Liver (tissue), 6 donors: ENCODE measurements at regions not wholly inside any gene's neighbourhood (a gene's known extent, or its start where the extent isn't known, plus 50 kb on each side); places are given as distances from the start of the nearest gene placed in this dataset.
"Not testable (repeated sequence)": the region's sequence is repeated elsewhere in the genome, so short reads cannot be mapped to it uniquely, and the experiment has no call there.

ENCODE experiments used
- DNase-seq: peaks from one replicate; pipeline ENCODE4 v3.0.0-alpha.2; 2017; ENCODE audit warnings: low spot score
- H3K27ac ChIP-seq, 2 donors: one replicate each; pipeline ENCODE4 v1.7.0; 2013; ENCODE audit warnings: inconsistent platforms in 2 of 2, low read length in 2 of 2, control low read depth in 1 of 2, low read depth in 1 of 2, mild to moderate bottlenecking in 1 of 2
- H3K27me3 ChIP-seq, 4 donors: one replicate each; pipeline versions ENCODE4 v1.6.1 to v1.7.0; 2013; ENCODE audit warnings: low read length in 3 of 4, inconsistent platforms in 1 of 4, mild to moderate bottlenecking in 1 of 4, moderate library complexity in 1 of 4; ENCODE audit not compliant: control insufficient read depth in 4 of 4, insufficient read depth in 4 of 4
- H3K36me3 ChIP-seq, 4 donors: one replicate each; pipeline versions ENCODE4 v1.6.1 to v1.7.0; 2013; ENCODE audit warnings: low read length in 3 of 4, mild to moderate bottlenecking in 3 of 4, low read depth in 1 of 4, moderate library complexity in 1 of 4; ENCODE audit not compliant: control insufficient read depth in 4 of 4, insufficient read depth in 3 of 4
- H3K4me1 ChIP-seq, 4 donors: one replicate each; pipeline versions ENCODE4 v1.6.1 to v1.7.0; 2013; ENCODE audit warnings: low read length in 3 of 4, mild to moderate bottlenecking in 3 of 4, moderate library complexity in 1 of 4; ENCODE audit not compliant: control insufficient read depth in 4 of 4, insufficient read depth in 4 of 4
- H3K4me3 ChIP-seq, 3 donors: one replicate each; pipeline versions ENCODE4 v1.6.1 to v1.7.0; 2013; ENCODE audit warnings: low read length in 3 of 3, control low read depth in 1 of 3, low read depth in 1 of 3, mild to moderate bottlenecking in 1 of 3
- H3K9ac ChIP-seq, 2 donors: one replicate each; pipeline ENCODE4 v1.7.0; 2013; ENCODE audit warnings: low read length in 2 of 2, mild to moderate bottlenecking in 2 of 2, moderate library complexity in 2 of 2, control low read depth in 1 of 2, low read depth in 1 of 2
- H3K9me3 ChIP-seq, 4 donors: one replicate each; pipeline versions ENCODE4 v1.6.1 to v1.7.0; 2013; ENCODE audit warnings: low read length in 3 of 4; ENCODE audit not compliant: control insufficient read depth in 4 of 4
- WGBS: extraction: QIAGEN DNeasy Blood & Tissue Kit; methylation state at CpG from one replicate; pipeline ENCODE4 v1.1.7; 2013; 5-methylcytosine and 5-hydroxymethylcytosine counted together
- donor health status: healthy.
- donor health status: healthy.
- donor health status: healthy.

DNA sequence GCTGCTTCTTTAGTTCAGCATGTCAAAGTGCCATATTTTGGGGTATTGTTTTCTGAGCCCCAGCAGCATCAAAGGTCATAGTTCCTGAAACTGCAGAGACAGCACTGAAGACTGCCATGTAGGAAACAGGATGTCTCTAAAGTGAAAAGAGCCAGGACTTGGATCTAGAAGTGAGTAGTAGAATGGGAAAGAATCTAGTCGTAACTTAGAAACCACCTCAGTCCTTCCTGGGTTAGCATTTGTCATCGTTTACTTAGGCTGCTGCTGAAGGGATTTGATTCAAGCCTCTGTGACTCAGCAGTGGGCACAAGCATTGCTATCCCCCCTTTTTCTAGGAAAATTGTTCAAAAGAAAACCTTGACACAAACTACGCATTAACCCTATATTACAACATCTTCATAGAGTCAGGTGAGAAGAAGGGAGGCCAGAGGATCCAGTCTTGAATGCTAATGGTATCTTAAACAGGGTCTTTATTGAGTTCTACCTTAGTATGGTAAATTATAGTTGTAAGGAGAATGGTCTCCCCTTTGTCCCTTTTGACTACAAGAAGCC is 108.8 kb downstream of the FAM72B start:
- H3K27ac ChIP-seq, H3K9ac ChIP-seq, DNase-seq, H3K27me3 ChIP-seq, H3K9me3 ChIP-seq, H3K36me3 ChIP-seq, H3K4me1 ChIP-seq, H3K4me3 ChIP-seq: not testable (repeated sequence)
- WGBS = 71% methylated on average over 2 of the region's 3 CpGs

DNA sequence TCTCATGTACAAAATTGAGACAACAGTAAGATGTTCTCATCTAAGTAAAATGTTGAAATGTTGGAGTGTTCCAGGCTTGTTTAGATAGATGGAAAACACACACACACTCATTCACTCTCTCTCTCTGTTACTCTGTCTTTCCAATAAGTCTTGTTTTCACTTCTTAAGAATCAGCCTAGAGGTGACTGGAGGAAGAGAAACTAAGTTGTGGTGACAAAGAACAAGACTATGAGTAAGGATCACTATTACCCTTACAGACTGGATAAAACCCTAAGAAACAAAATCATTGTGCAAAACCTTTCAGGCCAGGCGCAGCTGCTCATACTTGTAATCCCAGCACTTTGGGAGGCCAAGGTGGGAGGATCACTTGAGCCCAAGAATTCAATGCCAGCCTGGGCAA is 107.5 kb downstream of the FAM72B start:
- DNase-seq, H3K27ac ChIP-seq, H3K4me1 ChIP-seq, H3K9me3 ChIP-seq, H3K36me3 ChIP-seq, H3K4me3 ChIP-seq, H3K27me3 ChIP-seq, H3K9ac ChIP-seq: not testable (repeated sequence)
- WGBS = no CpG with 5 or more reads among the region's 1 CpG

DNA sequence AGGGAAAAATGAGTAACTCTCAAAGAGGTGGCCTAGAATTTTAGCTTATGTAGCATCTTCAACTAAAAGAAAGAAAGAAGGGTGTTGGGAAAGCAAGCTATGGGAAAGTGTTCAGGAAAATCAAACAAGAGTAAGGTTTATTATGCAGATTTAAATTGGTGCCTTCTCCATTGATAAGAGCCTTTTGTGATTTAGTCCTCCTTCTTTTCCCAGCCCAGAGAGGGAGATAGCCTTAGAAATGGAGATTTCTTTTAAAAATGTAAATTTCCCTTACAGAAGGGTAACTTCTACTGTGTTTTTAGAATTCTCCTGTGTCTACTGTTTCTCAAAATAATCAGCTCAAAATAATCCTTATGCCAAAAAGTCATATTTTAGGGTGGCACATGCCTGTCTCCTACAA is 104.5 kb downstream of the FAM72B start:
- not testable (repeated sequence) for H3K9me3 ChIP-seq, H3K4me1 ChIP-seq, H3K27me3 ChIP-seq, DNase-seq, H3K36me3 ChIP-seq, H3K27ac ChIP-seq, H3K4me3 ChIP-seq, H3K9ac ChIP-seq

GRCh38 chr1:121080197-121080903 is 103.8 kb downstream of the FAM72B start:
- H3K36me3 ChIP-seq, H3K4me3 ChIP-seq, H3K27me3 ChIP-seq, H3K9me3 ChIP-seq, H3K4me1 ChIP-seq, H3K27ac ChIP-seq, H3K9ac ChIP-seq, DNase-seq: not testable (repeated sequence)
- 25% methylated on average over 11 of the region's 11 CpGs for WGBS

DNA sequence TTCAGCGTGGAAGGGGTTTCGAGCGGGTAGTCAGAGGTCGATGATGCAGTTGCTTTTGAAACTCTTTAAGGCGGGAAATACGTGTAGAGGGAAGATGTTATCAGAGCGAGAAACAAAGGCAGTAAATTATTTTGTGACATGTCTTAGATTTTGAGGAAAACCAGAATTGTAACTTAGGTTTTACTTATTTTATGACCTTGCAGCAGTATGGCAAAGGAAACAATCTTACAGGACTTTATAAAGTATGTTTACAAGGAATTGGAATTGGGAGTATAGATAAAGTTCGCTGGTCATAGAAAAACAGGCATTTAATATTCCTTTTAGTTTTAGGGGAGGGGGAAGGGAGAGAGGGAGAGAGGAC is 103.3 kb downstream of the FAM72B start:
- H3K27me3 ChIP-seq, H3K4me3 ChIP-seq, H3K9ac ChIP-seq, DNase-seq, H3K27ac ChIP-seq, H3K4me1 ChIP-seq, H3K9me3 ChIP-seq, H3K36me3 ChIP-seq: not testable (repeated sequence)
- WGBS = 37% methylated on average over 8 of the region's 8 CpGs

DNA sequence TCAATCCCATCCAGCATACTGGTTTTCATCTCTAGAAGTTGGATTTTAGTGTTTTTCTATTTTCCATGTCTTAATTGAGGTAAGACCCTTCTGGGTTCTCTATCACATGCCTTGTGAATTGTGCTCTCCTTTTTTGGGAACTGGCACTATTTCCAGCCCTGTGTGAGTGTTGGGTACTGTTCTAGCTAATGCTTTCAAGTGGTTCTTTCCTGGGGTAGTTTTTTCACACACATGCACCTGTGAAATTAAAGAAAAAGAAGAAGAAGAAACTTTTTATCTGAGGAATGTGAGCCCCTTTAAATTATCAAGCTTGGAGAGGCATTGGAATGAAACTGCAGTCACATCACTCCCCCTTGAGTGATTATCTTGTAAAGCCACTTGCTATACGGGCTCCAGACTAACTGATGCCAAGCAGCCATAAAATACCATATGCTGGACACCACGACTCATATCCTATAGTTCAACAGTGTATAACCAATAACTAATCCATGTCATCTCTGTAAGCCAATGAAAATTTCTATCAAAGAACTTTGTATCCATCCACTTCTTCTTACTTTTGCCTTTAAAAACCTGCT is 102.4 kb downstream of the FAM72B start:
- WGBS = 20% methylated on average over 1 of the region's 2 CpGs
- not testable (repeated sequence) for H3K36me3 ChIP-seq, DNase-seq, H3K4me1 ChIP-seq, H3K27ac ChIP-seq, H3K9ac ChIP-seq, H3K27me3 ChIP-seq, H3K4me3 ChIP-seq, H3K9me3 ChIP-seq

DNA sequence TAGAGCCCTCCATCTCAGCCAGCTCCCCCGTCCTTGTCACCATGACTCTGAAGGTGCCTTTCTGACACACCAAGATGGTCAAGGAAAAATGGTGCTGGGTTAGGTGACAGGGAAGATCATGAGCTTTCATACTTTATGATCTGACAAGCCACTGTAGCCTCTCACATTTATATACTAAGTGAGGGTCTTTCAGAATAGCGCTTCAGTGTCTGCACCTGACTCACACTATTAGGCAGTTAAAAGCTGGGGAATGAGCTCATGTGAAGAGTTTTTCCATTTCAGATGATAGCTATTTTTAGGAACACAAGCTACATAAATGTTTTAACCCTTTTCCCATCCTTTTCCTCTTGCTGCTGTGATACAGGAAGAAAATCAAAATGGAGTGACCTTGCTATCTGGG is 101.1 kb downstream of the FAM72B start:
- H3K9ac ChIP-seq, H3K27ac ChIP-seq, DNase-seq, H3K4me1 ChIP-seq, H3K9me3 ChIP-seq, H3K4me3 ChIP-seq, H3K36me3 ChIP-seq, H3K27me3 ChIP-seq: not testable (repeated sequence)
- WGBS = 76% methylated on average over 1 of the region's 2 CpGs

DNA sequence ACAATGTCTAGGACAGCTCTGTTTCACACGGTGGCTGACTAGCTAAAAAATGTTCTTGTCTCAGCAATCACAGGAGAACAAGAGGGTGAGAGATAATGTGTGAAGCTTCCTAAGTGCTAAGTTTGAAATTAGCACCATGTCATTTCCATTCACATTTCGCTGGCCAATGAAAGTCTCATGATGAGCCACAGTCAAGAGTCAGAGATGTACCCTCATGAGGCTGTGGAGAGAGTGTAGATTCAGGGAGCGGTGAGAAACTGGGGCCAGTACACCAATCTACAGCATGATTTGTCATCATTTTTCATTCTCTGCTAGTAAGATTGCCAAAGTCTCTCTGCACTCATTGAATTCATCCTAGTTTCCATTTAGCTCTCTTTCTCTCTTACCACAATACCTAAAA is 97.9 kb downstream of the FAM72B start:
- H3K27me3 ChIP-seq, H3K27ac ChIP-seq, H3K4me1 ChIP-seq, H3K9me3 ChIP-seq, H3K9ac ChIP-seq, H3K4me3 ChIP-seq, DNase-seq, H3K36me3 ChIP-seq: not testable (repeated sequence)
- 67% methylated on average over 3 of the region's 3 CpGs for WGBS
